ENCODE measurements at regions not wholly inside any gene's neighbourhood (a gene's known extent, or its start where the extent isn't known, plus 50 kb on each side); places are given as distances from the start of the nearest gene placed in this dataset.
"Not testable (repeated sequence)": the region's sequence is repeated elsewhere in the genome, so short reads cannot be mapped to it uniquely, and the experiment has no call there.

GRCh38 chr12:94832780-94833681, 170.5 kb downstream of the NDUFA12 start:
- Histone ChIP-seq H3K9me3 (ENCODE audit: low read length) (no peaks in the 10 kb centered on the region), H2AFZ (ENCODE audit: low read length) (no peak overlapping the region), H3K27me3 (ENCODE audit: low read length) (no peaks in the 10 kb centered on the region), H3K79me2 (ENCODE audit: low read length) (no peaks in the 10 kb centered on the region), H3K27ac (ENCODE audit: low read length) (no peak overlapping the region), H3K4me1 (ENCODE audit: low read length) (peaks cover 13% of the 10 kb centered on the region), H4K20me1 (ENCODE audit: insufficient read depth, low read depth, low read length) (no peaks in the 10 kb centered on the region), H3K4me3 (ENCODE audit: low read length) (no peak overlapping the region), H3K9me2 (replicated peaks; ENCODE audit: insufficient read depth, low read length) (no peaks in the 10 kb centered on the region), H3K4me2 (ENCODE audit: low read depth, low read length, poor library complexity, severe bottlenecking) (no peak overlapping the region), H3K36me3 (ENCODE audit: insufficient read depth, low read length) (no peaks in the 10 kb centered on the region), H3K9ac (ENCODE audit: low read length) (no peak overlapping the region)
- no peak for DNase-seq

DNA sequence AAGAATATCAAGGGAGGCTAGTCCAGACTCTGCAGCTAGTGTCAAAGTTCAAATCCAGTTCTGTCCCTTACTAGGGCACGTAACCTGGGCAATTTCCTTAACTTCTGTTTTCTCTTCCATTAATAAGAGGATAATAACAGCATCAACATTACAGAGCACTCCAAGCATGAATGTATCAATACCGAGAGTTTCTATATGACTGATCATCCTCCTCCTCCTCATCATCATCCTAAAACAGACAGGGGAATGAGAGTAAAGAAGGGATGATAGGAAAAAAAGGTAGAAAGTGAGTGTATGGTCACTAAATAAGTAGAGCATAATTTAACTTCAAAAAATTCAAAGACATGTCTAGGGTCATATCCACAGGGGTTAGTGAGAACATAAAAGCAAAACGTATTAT, 171.4 kb downstream of the NDUFA12 start:
- no peak for DNase-seq
- no peak overlapping the region for H3K27ac ChIP-seq (ENCODE audit: low read length)
- H3K27me3 ChIP-seq (ENCODE audit: low read length), result no peaks in the 10 kb centered on the region
- H3K9ac ChIP-seq (ENCODE audit: low read length), result no peak overlapping the region
- H3K36me3 ChIP-seq (ENCODE audit: insufficient read depth, low read length), result no peaks in the 10 kb centered on the region
- no peak overlapping the region for H3K4me3 ChIP-seq (ENCODE audit: low read length)
- no peak overlapping the region for H3K4me2 ChIP-seq (ENCODE audit: low read depth, low read length, poor library complexity, severe bottlenecking)
- no peaks in the 10 kb centered on the region for H3K9me2 ChIP-seq (replicated peaks; ENCODE audit: insufficient read depth, low read length)
- H3K79me2 ChIP-seq (ENCODE audit: low read length), result no peaks in the 10 kb centered on the region
- no peak overlapping the region for H2AFZ ChIP-seq (ENCODE audit: low read length)
- no peaks in the 10 kb centered on the region for H4K20me1 ChIP-seq (ENCODE audit: insufficient read depth, low read depth, low read length)
- no peaks in the 10 kb centered on the region for H3K9me3 ChIP-seq (ENCODE audit: low read length)
- H3K4me1 ChIP-seq (ENCODE audit: low read length), result peaks cover 13% of the 10 kb centered on the region

DNA sequence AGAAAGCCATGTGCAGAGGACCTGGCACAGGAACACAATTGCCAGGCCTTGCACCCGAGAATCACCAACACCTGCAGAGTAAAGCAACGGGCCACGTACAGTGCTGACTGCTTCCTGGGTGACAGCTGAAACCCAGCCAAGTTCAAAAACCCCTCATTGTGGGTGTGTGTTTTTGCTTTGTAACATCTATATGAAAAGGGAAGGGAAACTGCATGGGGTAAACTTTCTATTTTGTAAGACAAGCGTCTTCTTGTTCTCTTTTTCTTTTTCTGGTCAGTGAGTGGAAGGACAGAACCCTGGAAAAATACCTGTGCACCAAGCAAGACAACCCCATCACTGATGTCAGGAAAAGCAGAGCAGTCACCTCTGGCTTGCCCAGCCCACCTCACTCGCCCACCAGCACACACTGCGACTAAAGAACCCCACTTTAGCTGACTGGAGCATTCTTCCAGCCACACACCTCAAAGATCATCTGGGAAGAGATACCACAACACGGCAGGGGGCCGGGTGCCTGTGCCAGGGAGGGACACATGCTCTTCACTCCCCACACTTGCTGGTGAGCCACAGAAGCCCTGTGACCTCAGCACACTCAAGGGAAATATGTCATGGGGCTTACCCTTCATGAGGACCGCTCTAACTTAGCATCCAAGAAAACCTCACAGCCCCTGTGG, 172.3 kb downstream of the NDUFA12 start:
- Histone ChIP-seq H2AFZ (ENCODE audit: low read length) (peak overlapping the region; percentile 14; the same call in 1 of the 2 replicates), H3K4me2 (ENCODE audit: low read depth, low read length, poor library complexity, severe bottlenecking) (no peak overlapping the region), H3K36me3 (ENCODE audit: insufficient read depth, low read length) (no peaks in the 10 kb centered on the region), H3K9me3 (ENCODE audit: low read length) (no peaks in the 10 kb centered on the region), H3K27me3 (ENCODE audit: low read length) (no peaks in the 10 kb centered on the region), H3K4me3 (ENCODE audit: low read length) (no peak overlapping the region), H3K79me2 (ENCODE audit: low read length) (no peaks in the 10 kb centered on the region), H3K27ac (ENCODE audit: low read length) (no peak overlapping the region), H3K4me1 (ENCODE audit: low read length) (peaks cover 13% of the 10 kb centered on the region), H3K9ac (ENCODE audit: low read length) (0 out of 2 replicates have a peak overlapping the region, but pooled peaks have one; percentile 13), H4K20me1 (ENCODE audit: insufficient read depth, low read depth, low read length) (no peaks in the 10 kb centered on the region), H3K9me2 (replicated peaks; ENCODE audit: insufficient read depth, low read length) (no peaks in the 10 kb centered on the region)
- DNase-seq, result peak; percentile 59

- no peaks in the 10 kb centered on the region for H4K20me1 ChIP-seq (ENCODE audit: insufficient read depth, low read depth, low read length)
- no peak overlapping the region for H3K4me2 ChIP-seq (ENCODE audit: low read depth, low read length, poor library complexity, severe bottlenecking)
- H3K27ac ChIP-seq (ENCODE audit: low read length), result no peak overlapping the region
- no peak overlapping the region for H3K4me3 ChIP-seq (ENCODE audit: low read length)
- H3K36me3 ChIP-seq (ENCODE audit: insufficient read depth, low read length), result no peaks in the 10 kb centered on the region
- no peak overlapping the region for H2AFZ ChIP-seq (ENCODE audit: low read length)
- no peak overlapping the region for H3K9ac ChIP-seq (ENCODE audit: low read length)
- H3K27me3 ChIP-seq (ENCODE audit: low read length), result no peaks in the 10 kb centered on the region
- no peaks in the 10 kb centered on the region for H3K79me2 ChIP-seq (ENCODE audit: low read length)
- DNase-seq, result no peak
- H3K4me1 ChIP-seq (ENCODE audit: low read length), result peaks cover 13% of the 10 kb centered on the region
- no peaks in the 10 kb centered on the region for H3K9me3 ChIP-seq (ENCODE audit: low read length)
- no peaks in the 10 kb centered on the region for H3K9me2 ChIP-seq (replicated peaks; ENCODE audit: insufficient read depth, low read length)
Observed at GRCh38 chr12:94829552-94829951, 173.9 kb downstream of the NDUFA12 start.

DNA sequence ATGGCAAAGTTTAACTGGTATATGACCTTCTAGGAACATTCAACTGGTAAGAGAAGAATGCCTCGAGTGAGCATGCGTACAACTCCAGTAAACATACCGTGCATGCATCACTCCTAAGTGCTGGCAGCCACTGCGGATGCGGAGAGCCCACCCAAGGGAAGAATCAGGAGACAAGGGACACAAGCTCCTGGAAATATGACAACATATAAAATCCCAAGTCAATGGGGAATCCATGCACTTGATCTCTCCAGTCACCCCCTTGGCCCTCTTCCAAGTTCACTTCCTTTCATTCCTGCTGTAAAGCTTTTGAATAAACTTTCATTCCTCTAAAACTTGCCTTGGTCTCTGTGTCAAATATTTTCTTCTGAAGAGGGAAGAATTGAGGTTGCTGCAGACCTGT, 168.7 kb upstream of the TMCC3 start:
- H3K4me2 ChIP-seq (ENCODE audit: low read depth, low read length, poor library complexity, severe bottlenecking), result no peak overlapping the region
- H3K4me1 ChIP-seq (ENCODE audit: low read length), result peaks cover 20% of the 10 kb centered on the region
- H3K4me3 ChIP-seq (ENCODE audit: low read length), result no peak overlapping the region
- H3K9me3 ChIP-seq (ENCODE audit: low read length), result peaks cover 3% of the 10 kb centered on the region
- H3K27me3 ChIP-seq (ENCODE audit: low read length), result no peaks in the 10 kb centered on the region
- H3K36me3 ChIP-seq (ENCODE audit: insufficient read depth, low read length), result no peaks in the 10 kb centered on the region
- no peaks in the 10 kb centered on the region for H4K20me1 ChIP-seq (ENCODE audit: insufficient read depth, low read depth, low read length)
- H3K79me2 ChIP-seq (ENCODE audit: low read length), result no peaks in the 10 kb centered on the region
- H3K9me2 ChIP-seq (replicated peaks; ENCODE audit: insufficient read depth, low read length), result no peaks in the 10 kb centered on the region
- no peak overlapping the region for H3K27ac ChIP-seq (ENCODE audit: low read length)
- no peak for DNase-seq
- no peak overlapping the region for H3K9ac ChIP-seq (ENCODE audit: low read length)
- no peak overlapping the region for H2AFZ ChIP-seq (ENCODE audit: low read length)

DNA sequence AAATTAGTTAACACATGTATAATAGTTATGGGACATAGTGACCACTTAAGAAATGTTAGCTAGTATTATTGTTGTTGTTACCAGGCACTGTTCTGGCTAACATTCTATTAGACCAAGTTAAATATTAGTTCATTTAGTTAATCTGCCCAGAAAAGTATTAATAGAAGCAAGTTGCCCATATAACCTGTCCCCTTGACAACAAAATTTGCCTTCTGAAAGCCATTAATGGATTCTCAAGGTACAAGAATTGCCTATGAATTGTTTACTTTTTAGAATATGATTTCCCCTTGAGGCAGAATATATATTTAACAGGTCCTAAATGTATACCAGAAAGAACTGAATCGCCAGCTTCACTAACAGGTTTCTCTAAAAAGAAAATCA, 167.3 kb upstream of the TMCC3 start:
- H2AFZ ChIP-seq (ENCODE audit: low read length), result peak overlapping the region; percentile 82
- peak overlapping the region; percentile 61 for H3K4me2 ChIP-seq (ENCODE audit: low read depth, low read length, poor library complexity, severe bottlenecking)
- H3K36me3 ChIP-seq (ENCODE audit: insufficient read depth, low read length), result no peaks in the 10 kb centered on the region
- H3K27ac ChIP-seq (ENCODE audit: low read length), result 0 out of 2 replicates have a peak overlapping the region, but pooled peaks have one; percentile 12
- H4K20me1 ChIP-seq (ENCODE audit: insufficient read depth, low read depth, low read length), result no peaks in the 10 kb centered on the region
- H3K9ac ChIP-seq (ENCODE audit: low read length), result peak overlapping the region; percentile 43
- no peak for DNase-seq
- peak overlapping the region; percentile 41 for H3K4me3 ChIP-seq (ENCODE audit: low read length)
- no peaks in the 10 kb centered on the region for H3K27me3 ChIP-seq (ENCODE audit: low read length)
- peaks cover 16% of the 10 kb centered on the region for H3K9me3 ChIP-seq (ENCODE audit: low read length)
- no peaks in the 10 kb centered on the region for H3K9me2 ChIP-seq (replicated peaks; ENCODE audit: insufficient read depth, low read length)
- H3K4me1 ChIP-seq (ENCODE audit: low read length), result peaks cover 20% of the 10 kb centered on the region
- no peaks in the 10 kb centered on the region for H3K79me2 ChIP-seq (ENCODE audit: low read length)

GRCh38 chr12:94817201-94817600, 166.8 kb upstream of the TMCC3 start:
- not testable (repeated sequence) for H3K27me3 ChIP-seq (ENCODE audit: low read length); H2AFZ ChIP-seq (ENCODE audit: low read length); H4K20me1 ChIP-seq (ENCODE audit: insufficient read depth, low read depth, low read length); H3K79me2 ChIP-seq (ENCODE audit: low read length); H3K9me2 ChIP-seq (replicated peaks; ENCODE audit: insufficient read depth, low read length); DNase-seq; H3K36me3 ChIP-seq (ENCODE audit: insufficient read depth, low read length); H3K4me2 ChIP-seq (ENCODE audit: low read depth, low read length, poor library complexity, severe bottlenecking); H3K9ac ChIP-seq (ENCODE audit: low read length); H3K27ac ChIP-seq (ENCODE audit: low read length); H3K4me3 ChIP-seq (ENCODE audit: low read length)
- H3K9me3 ChIP-seq (ENCODE audit: low read length), result peaks cover 20% of the 10 kb centered on the region
- H3K4me1 ChIP-seq (ENCODE audit: low read length), result peaks cover 20% of the 10 kb centered on the region

GRCh38 chr12:94816746-94817145, 166.4 kb upstream of the TMCC3 start:
- Histone ChIP-seq H3K9me3 (ENCODE audit: low read length) (peaks cover 20% of the 10 kb centered on the region), H3K4me1 (ENCODE audit: low read length) (peaks cover 20% of the 10 kb centered on the region)
- not testable (repeated sequence) for H3K36me3 ChIP-seq (ENCODE audit: insufficient read depth, low read length); H3K9me2 ChIP-seq (replicated peaks; ENCODE audit: insufficient read depth, low read length); H3K27me3 ChIP-seq (ENCODE audit: low read length); H2AFZ ChIP-seq (ENCODE audit: low read length); DNase-seq; H4K20me1 ChIP-seq (ENCODE audit: insufficient read depth, low read depth, low read length); H3K9ac ChIP-seq (ENCODE audit: low read length); H3K4me2 ChIP-seq (ENCODE audit: low read depth, low read length, poor library complexity, severe bottlenecking); H3K27ac ChIP-seq (ENCODE audit: low read length); H3K4me3 ChIP-seq (ENCODE audit: low read length); H3K79me2 ChIP-seq (ENCODE audit: low read length)
